ENCODE measurements at regions not wholly inside any gene's neighbourhood (a gene's known extent, or its start where the extent isn't known, plus 50 kb on each side); places are given as distances from the start of the nearest gene placed in this dataset.
A peak's percentile ranks its signal among the peaks of the same experiment; 100 is the strongest.
"Not testable (repeated sequence)": the region's sequence is repeated elsewhere in the genome, so short reads cannot be mapped to it uniquely, and the experiment has no call there.

DNA sequence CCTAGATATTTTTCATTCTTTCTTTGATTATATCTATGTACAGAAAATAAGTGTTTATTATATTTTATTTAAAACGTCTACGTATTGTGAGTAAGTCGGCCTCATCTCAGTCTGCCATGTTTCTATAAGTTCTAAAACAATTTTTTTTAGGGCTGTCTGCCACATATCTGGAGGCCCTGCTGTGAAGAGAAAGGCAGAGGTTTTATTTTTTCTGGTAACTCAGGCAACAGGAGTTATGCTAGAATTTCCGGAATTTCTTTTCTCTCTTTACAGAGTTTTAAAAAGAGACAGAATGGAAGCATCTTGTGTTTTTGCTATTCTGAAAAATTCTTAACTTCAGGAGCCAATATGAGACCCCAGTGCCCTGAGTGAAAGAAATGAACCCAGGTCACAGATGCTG, 1124.0 kb upstream of the TENM3 start:
- FAIRE-seq = no peak

- no peak for FAIRE-seq
Measured at GRCh38 chr4:181121733-181122132, 1121.5 kb upstream of the TENM3 start.

GRCh38 chr4:181127171-181127570, 1116.0 kb upstream of the TENM3 start:
- FAIRE-seq = no peak

- FAIRE-seq = not testable (repeated sequence)
Measured at GRCh38 chr4:181130317-181130716, 1112.9 kb upstream of the TENM3 start.

- no peak for FAIRE-seq
Measured at GRCh38 chr4:181137351-181137750, 1105.9 kb upstream of the TENM3 start.

GRCh38 chr4:181138116-181138515, 1105.1 kb upstream of the TENM3 start:
- no peak for FAIRE-seq

GRCh38 chr4:181140037-181140603, 1103.1 kb upstream of the TENM3 start:
- FAIRE-seq = no peak

DNA sequence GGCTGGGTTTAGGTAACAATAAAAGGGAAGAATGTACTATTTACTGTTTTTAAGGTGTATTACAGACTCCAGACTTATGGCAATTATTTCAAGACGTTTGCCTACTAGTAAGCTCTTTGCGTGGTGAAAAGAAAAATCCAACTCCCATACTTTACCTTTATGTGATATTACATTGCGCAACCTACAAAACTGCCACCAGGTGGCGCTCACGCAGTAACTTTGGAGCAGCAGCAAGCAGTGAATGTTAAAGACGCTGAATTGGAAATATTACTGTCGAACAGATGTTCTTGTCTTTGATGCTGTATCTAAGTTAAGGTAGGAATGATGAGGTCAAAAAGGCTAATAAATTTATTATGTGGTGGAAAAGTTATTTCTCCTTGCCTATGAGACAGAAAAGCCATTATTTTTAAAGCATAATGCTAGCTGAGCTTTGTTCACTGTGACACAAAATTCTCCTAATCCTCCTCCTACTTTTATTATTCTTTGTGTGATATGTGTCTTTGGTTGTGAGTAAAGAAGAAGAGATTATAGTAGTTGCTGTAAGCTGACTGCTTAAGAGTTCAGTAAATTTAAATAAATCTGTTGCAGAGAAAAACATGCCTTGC, 1099.8 kb upstream of the TENM3 start:
- FAIRE-seq = peak; percentile 89

GRCh38 chr4:181146051-181146450, 1097.2 kb upstream of the TENM3 start:
- no peak for FAIRE-seq

GRCh38 chr4:181147416-181147951, 1095.7 kb upstream of the TENM3 start:
- no peak for FAIRE-seq

DNA sequence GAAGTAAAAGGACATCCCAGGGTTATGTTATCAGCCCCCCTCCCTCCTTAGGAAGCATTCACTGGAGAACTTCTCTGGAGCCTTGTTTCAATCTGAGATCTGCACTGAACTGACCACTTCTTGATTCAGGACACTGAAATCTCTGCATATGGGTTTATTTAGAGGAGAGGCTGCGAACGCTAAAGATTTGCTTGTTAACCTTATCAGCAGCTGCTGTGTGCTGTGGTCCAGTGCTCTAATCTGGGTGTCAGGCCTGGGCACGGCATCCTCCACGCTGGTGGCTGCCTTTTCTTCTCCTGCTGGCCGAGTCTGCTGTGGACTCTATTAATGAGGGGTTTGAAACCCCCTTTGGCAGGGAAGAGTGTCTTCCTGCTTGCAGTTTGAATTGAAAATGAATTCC, 1094.7 kb upstream of the TENM3 start:
- FAIRE-seq = no peak

GRCh38 chr4:181150191-181150590, 1093.0 kb upstream of the TENM3 start:
- no peak for FAIRE-seq

- no peak for FAIRE-seq
Measured at GRCh38 chr4:181151856-181152255, 1091.3 kb upstream of the TENM3 start.

GRCh38 chr4:181157647-181158046, 1085.6 kb upstream of the TENM3 start:
- no peak for FAIRE-seq

DNA sequence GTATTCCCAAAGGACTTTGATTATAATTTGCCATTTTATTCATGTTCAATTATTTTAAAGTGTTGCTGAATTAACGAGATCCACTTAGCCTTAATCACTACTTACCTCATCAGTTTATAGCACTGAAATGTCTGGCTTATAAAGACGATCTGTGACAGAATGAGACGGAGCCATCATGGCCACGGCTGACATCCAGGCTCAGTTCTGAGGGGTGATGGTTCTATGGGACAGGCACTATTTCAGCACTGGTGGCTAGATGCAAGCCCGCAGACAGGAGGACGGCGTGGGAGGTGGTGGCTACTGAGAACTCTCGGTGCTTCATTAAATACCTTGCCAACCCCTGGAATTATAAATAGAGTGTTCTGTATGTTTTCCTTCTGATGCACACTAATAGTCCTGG, 1084.2 kb upstream of the TENM3 start:
- no peak for FAIRE-seq

DNA sequence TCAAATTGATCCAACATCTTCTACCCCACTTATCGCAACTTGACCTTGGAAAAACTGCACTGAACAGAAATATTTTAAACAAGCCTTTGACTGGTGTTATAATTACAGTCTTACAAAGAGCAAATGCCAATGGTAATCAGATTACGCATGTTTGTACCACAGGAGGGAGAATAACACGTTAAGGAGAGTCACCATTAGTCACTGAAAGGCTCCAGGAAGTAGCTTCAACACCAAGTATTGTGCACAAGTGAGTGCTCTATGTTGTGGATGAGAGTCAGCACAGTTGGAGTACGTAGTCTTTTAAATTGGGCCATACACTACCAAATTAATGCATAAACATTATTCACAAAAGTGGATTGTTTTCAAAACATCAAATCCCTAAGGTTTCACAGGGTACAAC, 1081.5 kb upstream of the TENM3 start:
- no peak for FAIRE-seq

DNA sequence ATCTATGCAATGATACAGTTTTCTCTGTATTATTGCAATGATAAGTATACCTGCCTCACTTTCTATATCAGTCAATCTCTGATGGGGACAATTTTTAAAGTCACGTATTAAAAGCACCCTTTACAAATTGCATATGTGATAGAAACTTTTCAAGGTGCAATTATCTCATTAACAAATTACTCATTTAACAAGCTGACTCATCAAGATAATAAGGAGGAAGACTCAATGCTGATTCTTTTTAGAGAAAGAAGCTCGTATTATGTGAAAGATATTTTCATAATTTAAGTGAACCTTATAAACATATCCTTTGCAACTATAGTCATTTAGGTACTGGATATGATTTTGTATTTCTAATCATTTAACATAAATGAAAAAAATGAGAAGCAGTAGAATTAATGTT, 1080.9 kb upstream of the TENM3 start:
- FAIRE-seq = no peak

DNA sequence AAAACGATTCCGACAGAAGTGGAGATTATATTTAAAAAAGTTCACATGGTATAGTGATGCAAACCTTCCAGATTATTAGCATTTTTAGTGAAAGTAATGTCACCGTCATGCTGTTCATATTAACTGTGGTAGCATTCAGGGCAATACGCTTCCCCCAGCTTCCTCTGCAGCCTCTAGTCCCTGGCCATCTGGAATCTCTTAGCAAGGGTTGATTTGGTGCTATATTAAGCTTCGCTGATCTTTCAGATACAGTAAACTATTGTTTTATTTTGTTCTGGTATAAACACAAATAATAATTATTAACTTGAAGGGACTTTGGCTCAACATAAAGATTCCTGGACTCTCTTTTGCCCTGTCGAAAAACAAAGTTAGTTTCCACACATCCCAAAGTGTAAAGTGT, 1080.5 kb upstream of the TENM3 start:
- FAIRE-seq = no peak

- FAIRE-seq = no peak
Measured at GRCh38 chr4:181166742-181167399, 1076.3 kb upstream of the TENM3 start.

DNA sequence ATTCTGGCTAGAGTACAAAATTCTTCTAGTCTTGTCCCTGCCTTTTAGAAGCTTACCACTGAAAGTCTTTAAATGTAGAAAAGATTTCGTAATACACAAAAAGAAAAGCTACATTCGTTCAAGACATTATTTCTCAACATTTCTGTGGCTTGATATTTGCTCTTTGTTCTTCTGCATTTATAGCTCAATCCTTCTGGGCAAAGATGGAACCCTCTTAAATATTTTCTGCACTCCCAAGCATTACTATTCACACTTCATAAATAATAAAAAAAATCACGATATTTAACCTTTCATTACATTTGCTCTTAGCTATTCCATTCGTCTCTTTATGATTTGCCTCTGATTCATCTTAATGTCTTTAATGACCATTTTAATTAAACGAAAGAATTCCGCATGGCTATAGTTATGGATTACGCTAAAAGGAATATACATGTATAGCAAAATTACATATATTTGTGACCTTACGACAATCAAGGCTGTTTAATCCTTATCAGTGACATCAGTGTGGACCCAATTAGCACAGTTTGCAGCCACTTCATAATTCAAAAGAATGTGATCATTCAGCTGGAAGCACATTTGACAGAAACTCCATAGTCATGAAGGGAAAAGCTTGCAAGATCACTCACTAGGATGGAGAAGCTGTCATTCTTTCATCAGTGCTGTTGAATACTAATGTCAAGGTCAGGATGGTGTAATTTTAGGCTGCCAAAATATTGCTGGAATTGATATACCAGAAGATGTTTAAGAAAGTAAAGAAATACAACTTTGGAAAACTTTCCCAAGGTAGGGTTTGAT, 1075.0 kb upstream of the TENM3 start:
- FAIRE-seq = no peak

DNA sequence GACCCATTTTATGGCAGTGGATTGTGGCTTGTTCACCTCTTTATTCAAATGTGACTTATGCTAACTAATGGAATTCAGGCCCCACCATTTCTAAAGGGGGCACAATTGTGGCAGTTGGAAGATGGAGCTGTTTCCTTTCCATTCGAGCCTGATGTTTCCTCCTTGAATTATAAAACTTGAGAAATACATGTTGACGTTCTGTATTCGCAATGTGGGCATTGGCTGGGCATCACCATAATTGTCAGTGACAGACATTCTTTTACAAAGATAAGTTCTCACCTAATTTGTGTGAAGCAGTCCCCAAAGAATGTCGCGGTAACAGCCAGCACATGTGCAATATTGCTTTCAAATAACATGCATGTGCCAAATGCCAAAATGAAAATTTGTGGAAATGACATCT, 1070.2 kb upstream of the TENM3 start:
- no peak for FAIRE-seq

DNA sequence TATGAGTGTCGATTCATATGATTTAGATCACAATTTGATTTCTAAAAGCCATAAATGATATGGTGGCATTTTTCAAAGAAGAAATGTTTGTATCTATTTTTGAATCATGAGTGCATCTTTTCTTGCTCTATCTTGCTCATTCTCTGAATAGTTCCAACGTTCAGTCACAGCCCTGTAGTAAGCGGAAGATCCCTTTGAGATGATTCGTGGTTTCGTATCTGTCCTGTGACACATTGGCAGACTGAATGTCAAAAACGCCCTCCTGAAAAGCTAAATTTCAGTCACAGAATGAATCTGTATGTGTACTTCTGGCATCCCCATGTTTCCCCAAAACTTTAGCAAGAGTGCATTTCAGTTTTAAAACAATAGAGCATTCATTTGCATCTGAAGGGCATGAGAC, 1066.9 kb upstream of the TENM3 start:
- FAIRE-seq = no peak

- no peak for FAIRE-seq
Measured at GRCh38 chr4:181181331-181181730, 1061.9 kb upstream of the TENM3 start.

DNA sequence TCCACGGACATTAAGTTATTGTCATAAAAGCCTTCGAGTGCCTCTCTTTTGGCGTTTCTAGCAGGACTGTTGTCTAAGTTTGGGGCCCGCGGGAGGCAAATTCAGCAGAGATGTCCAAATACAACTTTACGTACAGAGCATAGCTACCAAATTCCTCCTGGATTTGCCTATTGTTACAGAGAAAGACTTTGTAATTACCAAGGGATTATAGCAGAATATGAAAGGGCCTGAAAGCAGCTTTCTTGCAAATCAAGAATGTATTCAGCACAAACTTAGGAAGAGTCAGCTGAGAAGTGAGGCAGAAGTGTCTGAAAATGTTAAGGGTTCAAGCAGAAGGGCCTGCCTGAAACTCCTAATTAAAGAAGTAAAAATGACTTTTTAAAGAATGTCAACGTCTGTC, 1053.5 kb upstream of the TENM3 start:
- FAIRE-seq = no peak

Data from G401.6 (cell line).